GM18499 (cell line): ENCODE measurements at regions not wholly inside any gene's neighbourhood (a gene's known extent, or its start where the extent isn't known, plus 50 kb on each side); places are given as distances from the start of the nearest gene placed in this dataset.
A peak's percentile ranks its signal among the peaks of the same experiment; 100 is the strongest.
"Not testable (repeated sequence)": the region's sequence is repeated elsewhere in the genome, so short reads cannot be mapped to it uniquely, and the experiment has no call there.

Experiments
- ATAC-seq: cut with Tn5 transposase; IDR thresholded peaks from one replicate; pipeline ENCODE4 v1.9.1; 2021; ENCODE audit warnings: moderate number of reproducible peaks; ENCODE audit not compliant: insufficient read depth, unreplicated experiment

DNA sequence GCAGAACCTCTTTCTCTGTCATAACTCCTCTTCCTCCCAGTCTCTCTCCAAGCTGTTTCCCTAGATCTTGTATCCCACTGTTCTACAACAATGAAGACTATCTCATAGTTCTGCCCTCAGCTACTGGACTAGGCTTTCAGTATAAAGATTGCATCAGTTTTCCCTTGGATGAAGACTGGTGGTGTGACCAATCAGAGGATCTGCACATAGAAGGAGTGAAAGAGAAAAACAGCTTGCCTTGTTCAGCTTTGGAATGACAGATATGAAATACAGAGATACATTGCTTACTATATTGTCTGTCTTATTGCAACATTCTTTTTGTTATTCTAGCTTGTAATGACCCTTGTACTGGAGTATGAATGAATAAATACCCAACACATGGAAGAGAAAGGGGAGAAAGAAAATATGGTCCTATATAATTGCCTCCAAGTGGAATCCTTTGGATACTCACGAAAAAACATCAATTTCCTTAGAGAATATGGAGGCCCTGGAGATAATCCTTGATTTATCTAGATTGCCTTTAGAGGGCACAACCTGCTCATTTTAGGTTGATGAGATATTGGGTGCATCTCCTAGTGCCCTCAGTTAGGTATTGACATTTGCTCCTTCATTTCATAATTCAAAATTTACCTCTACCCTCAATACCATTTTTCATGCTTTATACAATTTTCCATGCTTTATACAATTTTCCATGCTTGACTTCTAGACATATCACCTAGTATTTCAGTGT lies 395.8 kb downstream of the NAF1 start:
- ATAC-seq = no peak

DNA sequence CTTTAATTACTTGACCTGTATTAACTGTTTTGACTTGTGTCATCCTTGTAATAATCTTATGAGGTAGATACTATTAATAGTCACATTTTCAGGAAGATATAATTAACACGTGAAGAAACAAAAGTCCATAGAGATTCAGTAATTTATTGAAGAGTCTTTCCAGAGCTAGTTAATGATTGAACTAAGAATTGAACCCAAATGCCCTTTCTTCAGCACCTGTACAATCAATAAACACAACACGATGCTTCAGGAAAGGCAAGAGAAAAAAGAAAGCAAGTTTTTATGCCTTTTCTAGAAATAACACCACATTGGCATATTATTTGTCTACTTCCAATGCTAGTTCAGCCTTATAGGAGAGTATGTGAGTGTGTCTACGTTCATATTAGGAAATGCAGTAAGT lies 399.6 kb downstream of the NAF1 start:
- no peak for ATAC-seq

- ATAC-seq = no peak
Observed at GRCh38 chr4:162761965-162762364, 404.7 kb downstream of the NAF1 start.

- ATAC-seq = not testable (repeated sequence)
Observed at GRCh38 chr4:162740228-162740627, 426.5 kb downstream of the NAF1 start.

- not testable (repeated sequence) for ATAC-seq
Observed at GRCh38 chr4:162739596-162739995, 427.1 kb downstream of the NAF1 start.

DNA sequence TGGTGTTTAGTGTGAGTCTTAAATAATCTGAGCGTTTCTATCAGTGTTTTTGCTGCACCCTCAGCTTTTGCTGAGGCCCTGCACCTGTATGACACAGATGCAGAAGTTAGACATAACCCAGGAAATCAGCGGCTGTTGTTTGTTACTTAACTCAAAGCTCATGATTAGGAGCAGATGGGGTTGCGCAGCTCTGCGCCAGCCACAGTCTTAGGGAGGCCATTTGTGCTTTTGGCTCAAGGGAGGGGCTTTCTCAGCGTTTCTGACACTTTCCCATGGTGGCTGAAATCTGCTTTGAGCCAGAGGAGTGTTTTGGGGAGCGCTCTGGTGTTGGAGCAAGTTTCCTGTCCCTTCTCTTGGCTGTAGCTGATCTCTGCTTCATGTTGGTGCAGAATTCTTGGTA lies 433.8 kb downstream of the NAF1 start:
- no peak for ATAC-seq

DNA sequence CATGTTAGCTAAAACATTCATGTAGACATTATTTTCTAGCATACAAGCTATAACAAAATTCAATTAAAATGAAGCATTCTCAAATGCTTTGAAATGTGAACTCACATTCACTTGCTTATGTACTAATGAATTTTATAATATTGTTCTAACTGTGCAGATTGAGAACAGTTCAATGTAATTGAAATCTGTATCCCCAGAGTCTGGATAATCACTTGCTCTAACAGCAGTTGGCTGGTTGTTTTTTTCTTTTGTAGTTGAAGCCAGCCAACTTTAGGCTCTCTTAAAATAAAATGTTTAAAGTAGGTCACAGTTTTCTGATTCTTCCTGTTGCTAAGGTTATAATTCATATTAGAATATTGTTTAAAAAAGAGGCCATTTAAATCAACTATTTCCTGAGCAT lies 438.9 kb downstream of the NAF1 start:
- ATAC-seq = no peak

DNA sequence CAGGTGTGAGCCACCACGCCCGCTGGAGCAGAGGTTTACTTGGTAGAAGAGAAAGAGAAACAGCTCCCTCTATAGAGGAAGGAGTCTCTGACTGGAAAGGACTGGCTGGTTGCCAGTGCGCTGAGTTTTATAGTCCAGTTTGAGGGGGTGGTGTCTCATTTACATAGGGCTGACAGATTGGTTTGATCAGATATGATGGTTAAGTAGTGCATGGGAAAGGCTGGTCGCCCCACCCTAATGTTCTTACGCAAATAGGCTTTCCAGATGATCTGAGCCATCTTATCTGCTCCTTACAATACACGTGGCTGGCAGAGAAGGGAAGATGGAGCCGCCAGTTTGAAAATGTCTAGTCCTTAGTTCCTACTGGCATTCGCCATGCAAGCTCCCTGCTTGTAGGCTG lies 439.5 kb downstream of the NAF1 start:
- ATAC-seq = no peak

DNA sequence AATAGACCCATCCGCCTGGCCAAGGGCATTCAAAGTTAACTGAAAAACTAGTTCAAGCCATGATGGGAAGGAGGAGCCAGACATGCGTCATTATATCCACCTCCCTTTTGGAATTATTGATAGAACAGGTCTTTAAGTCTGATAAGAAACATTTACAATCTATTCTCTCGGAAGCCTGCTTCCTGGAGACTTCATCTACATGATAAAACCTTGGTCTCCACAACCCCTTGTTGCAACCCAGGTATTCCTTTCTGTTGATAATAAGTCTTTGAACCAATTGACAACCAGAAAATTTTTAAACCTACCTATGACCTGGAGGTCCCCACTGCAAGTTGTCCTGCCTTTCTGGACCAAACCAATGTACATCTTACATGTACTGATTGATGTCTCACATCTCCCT lies 451.3 kb downstream of the NAF1 start:
- no peak for ATAC-seq

DNA sequence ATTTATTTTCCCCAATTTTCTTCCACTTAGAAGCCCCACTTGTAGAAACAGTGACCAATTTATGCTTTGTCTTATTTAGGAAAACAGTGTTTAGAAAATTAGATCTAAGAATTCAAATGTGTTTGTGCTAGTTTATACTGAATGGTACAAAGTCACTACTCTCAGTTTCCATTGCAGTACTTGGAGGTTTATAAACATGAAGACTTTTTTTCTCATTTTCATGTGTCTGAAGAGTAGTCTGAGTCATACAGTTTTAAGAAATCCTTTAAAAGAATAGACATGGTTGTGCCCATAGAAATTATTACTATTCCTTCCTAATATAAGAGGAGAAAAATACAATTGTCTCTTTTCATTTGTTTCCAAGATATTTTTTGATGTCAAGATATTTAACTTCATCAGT lies 458.7 kb downstream of the NAF1 start:
- ATAC-seq = peak; percentile 65

DNA sequence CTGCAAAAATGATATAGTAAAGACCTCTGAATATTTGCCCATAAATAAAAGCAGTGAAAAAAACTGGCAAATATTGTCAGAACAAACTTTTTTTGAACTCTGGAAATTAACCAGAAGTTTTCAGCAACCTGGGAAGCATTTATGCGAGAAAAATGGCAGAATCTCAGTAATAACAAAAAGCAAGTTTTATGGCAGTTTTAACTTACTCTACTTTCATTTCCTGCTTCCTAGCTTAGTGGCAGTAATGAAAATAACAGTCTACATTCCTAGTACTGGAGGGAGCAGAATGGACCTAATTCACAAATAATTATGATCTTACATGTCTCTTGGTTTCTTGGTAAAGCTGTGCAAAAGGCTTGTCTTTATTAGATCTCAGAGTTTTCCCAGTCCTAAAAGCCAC lies 460.1 kb downstream of the NAF1 start:
- no peak for ATAC-seq

DNA sequence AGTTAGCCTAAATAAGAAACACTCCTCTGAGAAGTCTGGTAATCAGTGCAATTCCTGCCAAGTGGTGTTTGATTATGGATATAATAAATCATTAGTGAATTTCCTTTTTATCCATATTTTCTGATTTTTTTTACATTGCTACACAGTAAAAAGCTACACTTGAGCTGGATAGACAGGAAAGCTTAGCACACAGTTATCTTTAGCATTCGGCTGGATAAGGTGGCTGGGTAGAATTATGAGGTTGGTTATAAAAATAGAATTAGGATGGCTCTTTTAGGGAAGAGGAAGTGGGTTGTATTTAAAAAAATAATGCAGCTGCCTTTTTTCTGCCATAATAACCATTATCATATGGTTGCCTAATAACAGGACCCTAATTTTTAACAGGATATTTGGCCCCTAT lies 460.6 kb downstream of the NAF1 start:
- ATAC-seq = no peak

- ATAC-seq = no peak
Observed at GRCh38 chr4:162705130-162705803, 461.4 kb downstream of the NAF1 start.

DNA sequence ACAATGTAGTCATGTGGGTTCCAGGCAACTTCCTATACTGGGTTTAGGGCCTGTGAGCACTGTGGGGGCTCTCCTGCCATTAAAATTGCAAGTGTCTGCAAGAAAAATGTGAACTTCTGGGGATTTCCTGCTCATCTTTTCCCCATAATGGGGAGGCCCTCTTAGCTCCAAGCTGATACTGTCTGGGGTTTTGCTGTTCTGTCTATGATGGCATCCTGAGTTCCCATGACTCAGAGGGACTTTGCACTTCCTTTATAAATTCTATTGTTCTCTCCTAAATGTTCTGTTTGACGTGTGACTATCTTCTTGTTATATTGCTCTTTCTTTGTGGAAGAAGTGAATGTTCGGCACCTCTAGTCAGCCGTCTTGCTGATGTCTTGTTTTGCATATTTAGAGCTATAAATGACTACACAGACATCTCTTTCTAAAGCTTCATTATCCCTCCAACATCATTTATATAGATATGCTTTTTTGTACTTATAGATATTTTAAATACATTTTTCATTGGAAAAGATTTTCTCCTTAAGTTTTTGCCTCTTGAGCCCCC lies 465.8 kb downstream of the NAF1 start:
- peak; percentile 45 for ATAC-seq

DNA sequence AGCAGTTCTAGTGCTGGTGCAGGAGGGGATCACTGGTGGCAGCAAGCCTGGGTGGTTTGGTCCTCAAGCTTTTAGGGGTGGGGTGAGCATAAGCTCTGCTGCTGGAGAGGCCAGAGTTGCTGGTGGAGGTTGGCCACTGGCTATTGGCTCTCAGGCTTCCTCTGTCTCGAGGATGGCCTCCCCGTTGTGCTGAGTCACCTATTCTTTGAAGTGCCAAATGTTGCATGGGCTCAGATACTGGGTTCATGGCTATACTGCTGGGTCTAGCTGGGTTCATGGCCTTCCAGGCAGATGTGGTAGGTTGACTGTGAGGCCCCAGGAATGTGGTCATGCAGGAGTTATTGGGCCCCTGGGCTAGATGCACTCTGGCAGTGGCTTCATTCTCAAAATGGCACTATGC lies 466.3 kb downstream of the NAF1 start:
- ATAC-seq = no peak

DNA sequence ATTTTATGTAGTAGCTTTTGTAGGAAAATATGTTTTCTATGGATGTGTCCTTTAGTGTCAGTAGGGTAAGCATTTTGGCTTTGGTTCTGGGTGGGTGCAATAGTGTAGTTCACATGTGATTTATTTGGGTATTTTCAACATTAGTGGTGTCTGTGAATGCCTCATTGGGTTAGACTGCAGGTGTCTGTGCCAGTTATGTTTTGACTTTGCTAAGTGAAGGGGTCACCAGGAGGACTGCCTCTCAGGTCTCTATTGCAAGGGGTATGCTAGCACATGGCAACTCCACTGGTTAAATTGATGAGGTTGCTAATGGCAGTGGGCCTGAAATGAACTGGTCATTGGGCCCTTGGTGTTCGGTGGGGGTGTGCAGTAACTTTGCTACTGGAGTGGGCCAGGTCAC lies 467.1 kb downstream of the NAF1 start:
- ATAC-seq = no peak

DNA sequence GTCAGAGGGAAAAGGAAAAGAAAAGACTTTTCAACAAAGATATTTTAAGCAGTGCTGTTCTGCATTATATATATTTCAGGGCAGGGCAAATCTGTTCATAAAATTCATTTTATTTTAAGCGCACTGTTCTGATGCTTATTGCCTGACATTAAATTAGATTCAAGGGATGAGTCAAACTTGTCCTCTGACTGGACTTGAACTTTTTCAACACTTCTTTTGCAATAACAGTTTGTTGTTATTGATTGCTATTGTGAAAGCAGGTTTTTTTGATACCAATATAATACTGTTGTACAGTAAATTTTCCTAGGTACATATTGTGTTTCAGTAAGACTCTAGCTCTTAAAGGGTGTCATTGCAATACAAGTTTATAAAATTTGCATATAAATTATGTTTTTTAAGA lies 481.3 kb downstream of the NAF1 start:
- no peak for ATAC-seq

DNA sequence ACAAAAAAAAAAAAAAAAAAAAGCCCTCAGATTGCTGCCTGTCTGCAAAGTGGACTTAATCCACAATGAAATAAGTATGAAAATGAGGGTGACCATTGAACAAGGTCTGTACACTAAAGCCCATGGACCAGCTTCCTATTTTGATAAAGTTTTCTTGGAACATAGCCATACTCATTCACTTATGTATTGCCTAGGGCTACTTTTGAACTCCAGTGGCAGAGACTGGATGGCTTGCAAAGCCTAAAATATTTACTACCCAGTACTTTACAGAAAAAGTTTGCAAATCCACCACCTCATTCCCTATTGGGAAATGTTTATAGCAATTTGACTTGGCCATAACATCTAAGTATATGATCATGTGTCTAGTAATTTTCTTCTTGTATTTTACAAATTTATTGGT lies 481.7 kb downstream of the NAF1 start:
- ATAC-seq = no peak

DNA sequence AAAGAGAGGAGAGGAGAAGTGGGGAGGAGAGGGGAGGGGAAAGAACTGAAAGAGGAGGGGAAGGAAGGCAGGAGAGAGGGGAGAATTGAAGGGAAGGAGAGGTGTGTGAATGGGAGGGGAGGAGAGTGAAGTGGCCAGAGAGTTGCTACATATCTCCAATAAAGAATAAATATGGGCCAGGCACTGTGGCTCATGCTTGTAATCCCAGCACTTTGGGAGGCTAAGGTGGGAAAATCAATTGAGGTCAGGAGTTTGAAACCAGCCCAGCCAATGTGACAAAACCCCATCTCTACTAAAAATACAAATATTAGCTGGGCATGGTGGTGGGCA lies 482.4 kb downstream of the NAF1 start:
- no peak for ATAC-seq

- peak; percentile 57 for ATAC-seq
Observed at GRCh38 chr4:162683659-162684370, 482.9 kb downstream of the NAF1 start.

DNA sequence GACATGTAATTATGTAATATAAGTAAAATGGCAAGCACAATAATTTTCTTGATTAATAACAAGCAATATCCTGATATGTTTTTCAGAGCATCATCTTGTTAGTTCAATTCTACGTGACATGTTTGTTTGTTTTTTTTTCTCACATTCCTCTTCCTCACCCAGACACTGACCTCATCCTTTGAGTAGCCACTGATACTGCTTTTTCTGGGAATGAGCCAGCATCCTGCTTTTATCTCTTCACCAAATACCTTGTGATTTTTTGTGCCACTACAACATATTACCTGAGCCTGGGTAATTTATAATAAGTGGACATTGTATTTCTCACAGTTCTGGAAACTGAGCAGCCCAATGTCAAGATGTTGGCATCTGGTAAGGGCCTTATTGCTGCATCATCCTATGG lies 484.0 kb downstream of the NAF1 start:
- ATAC-seq = no peak
